ENCODE measurements at regions not wholly inside any gene's neighbourhood (a gene's known extent, or its start where the extent isn't known, plus 50 kb on each side); places are given as distances from the start of the nearest gene placed in this dataset.

DNA sequence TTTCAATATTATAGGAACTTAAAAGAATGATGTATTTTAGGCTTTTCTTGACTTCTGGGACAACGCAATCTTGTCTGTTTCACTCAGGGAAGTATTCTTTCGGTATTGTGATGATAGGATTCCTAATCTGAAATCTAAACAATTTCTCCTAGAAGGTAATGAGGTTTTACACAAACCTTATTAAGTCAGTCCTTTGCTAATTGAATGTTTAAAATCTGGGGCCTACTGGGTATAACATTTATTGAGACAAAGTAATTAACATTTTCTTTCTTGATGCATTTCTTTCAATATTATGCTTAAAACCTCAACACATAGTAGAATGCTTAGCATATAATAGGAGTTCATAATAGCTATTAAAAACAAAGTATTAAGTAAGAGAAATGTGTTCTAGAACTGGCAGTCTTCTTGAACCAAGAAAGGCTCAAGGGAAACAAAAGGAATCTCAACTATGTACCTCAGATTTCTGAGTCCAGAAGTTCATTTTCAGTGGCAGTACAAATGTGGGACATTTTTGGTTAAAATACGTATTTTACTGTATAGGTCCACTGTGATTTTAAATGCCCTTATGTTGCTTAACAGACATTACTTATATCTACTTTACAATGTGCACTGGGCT, 121.4 kb upstream of the BMP2 start:
- no peak overlapping the region for H3K27ac ChIP-seq (ENCODE audit: low read length)

GRCh38 chr20:6644813-6645628, 122.5 kb upstream of the BMP2 start:
- Histone ChIP-seq H3K4me3 (ENCODE audit: low read length) (no peak overlapping the region), H3K9me3 (ENCODE audit: low read length) (no peaks in the 10 kb centered on the region), H4K20me1 (ENCODE audit: insufficient read depth) (no peaks in the 10 kb centered on the region), H3F3A (ENCODE audit: insufficient read depth, low read length, poor library complexity, severe bottlenecking) (no peaks in the 10 kb centered on the region), H3K79me2 (replicated peaks; ENCODE audit: insufficient read depth, low read length) (no peaks in the 10 kb centered on the region), H3K9ac (ENCODE audit: low read length) (no peak overlapping the region), H3K4me2 (ENCODE audit: low read length) (no peak overlapping the region), H3K36me3 (ENCODE audit: insufficient read depth, low read length) (no peaks in the 10 kb centered on the region), H3K9me2 (ENCODE audit: insufficient read depth, low read length) (no peaks in the 10 kb centered on the region), H3K27ac (ENCODE audit: low read length) (no peak overlapping the region), H3K27me3 (ENCODE audit: insufficient read depth, low read depth, low read length) (no peaks in the 10 kb centered on the region), H2AFZ (ENCODE audit: low read depth, low read length) (no peak overlapping the region)
- TF ChIP-seq CTCF (IDR thresholded peaks at IDR 0.05; ENCODE audit: poor library complexity, severe bottlenecking) (no peak), POLR2AphosphoS5 (IDR thresholded peaks at IDR 0.05) (no peak), EP300 (conservative IDR thresholded peaks at IDR 0.05; ENCODE audit: poor library complexity, severe bottlenecking) (no peak), MXI1 (conservative IDR thresholded peaks at IDR 0.05; ENCODE audit: poor library complexity, severe bottlenecking) (no peak), RAD21 (conservative IDR thresholded peaks at IDR 0.05) (no peak), SMC3 (conservative IDR thresholded peaks at IDR 0.05; ENCODE audit: poor library complexity) (no peak)
- TF ChIP-seq, protein P1, sequence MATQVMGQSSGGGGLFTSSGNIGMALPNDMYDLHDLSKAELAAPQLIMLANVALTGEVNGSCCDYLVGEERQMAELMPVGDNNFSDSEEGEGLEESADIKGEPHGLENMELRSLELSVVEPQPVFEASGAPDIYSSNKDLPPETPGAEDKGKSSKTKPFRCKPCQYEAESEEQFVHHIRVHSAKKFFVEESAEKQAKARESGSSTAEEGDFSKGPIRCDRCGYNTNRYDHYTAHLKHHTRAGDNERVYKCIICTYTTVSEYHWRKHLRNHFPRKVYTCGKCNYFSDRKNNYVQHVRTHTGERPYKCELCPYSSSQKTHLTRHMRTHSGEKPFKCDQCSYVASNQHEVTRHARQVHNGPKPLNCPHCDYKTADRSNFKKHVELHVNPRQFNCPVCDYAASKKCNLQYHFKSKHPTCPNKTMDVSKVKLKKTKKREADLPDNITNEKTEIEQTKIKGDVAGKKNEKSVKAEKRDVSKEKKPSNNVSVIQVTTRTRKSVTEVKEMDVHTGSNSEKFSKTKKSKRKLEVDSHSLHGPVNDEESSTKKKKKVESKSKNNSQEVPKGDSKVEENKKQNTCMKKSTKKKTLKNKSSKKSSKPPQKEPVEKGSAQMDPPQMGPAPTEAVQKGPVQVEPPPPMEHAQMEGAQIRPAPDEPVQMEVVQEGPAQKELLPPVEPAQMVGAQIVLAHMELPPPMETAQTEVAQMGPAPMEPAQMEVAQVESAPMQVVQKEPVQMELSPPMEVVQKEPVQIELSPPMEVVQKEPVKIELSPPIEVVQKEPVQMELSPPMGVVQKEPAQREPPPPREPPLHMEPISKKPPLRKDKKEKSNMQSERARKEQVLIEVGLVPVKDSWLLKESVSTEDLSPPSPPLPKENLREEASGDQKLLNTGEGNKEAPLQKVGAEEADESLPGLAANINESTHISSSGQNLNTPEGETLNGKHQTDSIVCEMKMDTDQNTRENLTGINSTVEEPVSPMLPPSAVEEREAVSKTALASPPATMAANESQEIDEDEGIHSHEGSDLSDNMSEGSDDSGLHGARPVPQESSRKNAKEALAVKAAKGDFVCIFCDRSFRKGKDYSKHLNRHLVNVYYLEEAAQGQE (IDR thresholded peaks at IDR 0.05; ENCODE audit: borderline replicate concordance), result no peak

More for the DNA sequence above, 121.4 kb upstream of the BMP2 start:
- TF ChIP-seq EZH2 (IDR thresholded peaks at IDR 0.05; ENCODE audit: borderline replicate concordance, insufficient read depth, low read length, poor library complexity, severe bottlenecking) (no peak), SMC3 (conservative IDR thresholded peaks at IDR 0.05; ENCODE audit: poor library complexity) (no peak), RAD21 (conservative IDR thresholded peaks at IDR 0.05) (no peak), EP300 (conservative IDR thresholded peaks at IDR 0.05; ENCODE audit: poor library complexity, severe bottlenecking) (no peak), POLR2AphosphoS5 (IDR thresholded peaks at IDR 0.05) (no peak), CTCF (IDR thresholded peaks at IDR 0.05; ENCODE audit: poor library complexity, severe bottlenecking) (no peak), MXI1 (conservative IDR thresholded peaks at IDR 0.05; ENCODE audit: poor library complexity, severe bottlenecking) (no peak), TAF1 (IDR thresholded peaks at IDR 0.05; ENCODE audit: low read depth) (no peak)
- TF ChIP-seq, protein P1 (IDR thresholded peaks at IDR 0.05; ENCODE audit: borderline replicate concordance), result no peak
- Histone ChIP-seq H4K20me1 (ENCODE audit: insufficient read depth) (no peaks in the 10 kb centered on the region), H3F3A (ENCODE audit: insufficient read depth, low read length, poor library complexity, severe bottlenecking) (no peaks in the 10 kb centered on the region), H3K36me3 (ENCODE audit: insufficient read depth, low read length) (no peaks in the 10 kb centered on the region), H3K9me2 (ENCODE audit: insufficient read depth, low read length) (no peaks in the 10 kb centered on the region), H2AFZ (ENCODE audit: low read depth, low read length) (no peak overlapping the region), H3K79me2 (replicated peaks; ENCODE audit: insufficient read depth, low read length) (no peaks in the 10 kb centered on the region), H3K4me2 (ENCODE audit: low read length) (no peak overlapping the region), H3K9me3 (ENCODE audit: low read length) (no peaks in the 10 kb centered on the region), H3K9ac (ENCODE audit: low read length) (no peak overlapping the region), H3K4me3 (ENCODE audit: low read length) (no peak overlapping the region), H3K27me3 (ENCODE audit: insufficient read depth, low read depth, low read length) (no peaks in the 10 kb centered on the region)
